ENCODE measurements at regions not wholly inside any gene's neighbourhood (a gene's known extent, or its start where the extent isn't known, plus 50 kb on each side); places are given as distances from the start of the nearest gene placed in this dataset.

- in situ Hi-C loops (cut with HindIII; ENCODE audit: low sequenced_read_pairs): no loop called here
- DNase-seq (ENCODE audit: low read depth, low spot score): no peak
- no peak for TF ChIP-seq CTCF (IDR thresholded peaks at IDR 0.05; ENCODE audit: low read depth, low read length)
- no peak overlapping the region for H3K4me3 ChIP-seq (ENCODE audit: low read depth, low read length)
These were observed 587.4 kb upstream of the KCNMB2 start for GRCh38 chr3:177948716-177949425.

- TF ChIP-seq CTCF (IDR thresholded peaks at IDR 0.05; ENCODE audit: low read depth, low read length): no peak
- DNase-seq (ENCODE audit: low read depth, low spot score): no peak
- in situ Hi-C loops (cut with HindIII; ENCODE audit: low sequenced_read_pairs): no loop called here
- no peak overlapping the region for H3K4me3 ChIP-seq (ENCODE audit: low read depth, low read length)
These were observed 577.0 kb upstream of the KCNMB2 start for GRCh38 chr3:177959188-177959587.

GRCh38 chr3:177960014-177960413 lies 576.2 kb upstream of the KCNMB2 start:
- TF ChIP-seq CTCF (IDR thresholded peaks at IDR 0.05; ENCODE audit: low read depth, low read length): no peak
- in situ Hi-C loops (cut with HindIII; ENCODE audit: low sequenced_read_pairs): no loop called here
- H3K4me3 ChIP-seq (ENCODE audit: low read depth, low read length): no peak overlapping the region
- peak; percentile 43 for DNase-seq (ENCODE audit: low read depth, low spot score)

- no peak for TF ChIP-seq CTCF (IDR thresholded peaks at IDR 0.05; ENCODE audit: low read depth, low read length)
- in situ Hi-C loops (cut with HindIII; ENCODE audit: low sequenced_read_pairs): no loop called here
- DNase-seq (ENCODE audit: low read depth, low spot score): no peak
- H3K4me3 ChIP-seq (ENCODE audit: low read depth, low read length): no peak overlapping the region
These were observed 575.5 kb upstream of the KCNMB2 start for GRCh38 chr3:177960722-177961121.

GRCh38 chr3:177961784-177962183 lies 574.5 kb upstream of the KCNMB2 start:
- no peak for TF ChIP-seq CTCF (IDR thresholded peaks at IDR 0.05; ENCODE audit: low read depth, low read length)
- H3K4me3 ChIP-seq (ENCODE audit: low read depth, low read length): no peak overlapping the region
- in situ Hi-C loops (cut with HindIII; ENCODE audit: low sequenced_read_pairs): no loop called here
- DNase-seq (ENCODE audit: low read depth, low spot score): no peak

- no peak for DNase-seq (ENCODE audit: low read depth, low spot score)
- no peak for TF ChIP-seq CTCF (IDR thresholded peaks at IDR 0.05; ENCODE audit: low read depth, low read length)
- in situ Hi-C loops (cut with HindIII; ENCODE audit: low sequenced_read_pairs): no loop called here
- no peak overlapping the region for H3K4me3 ChIP-seq (ENCODE audit: low read depth, low read length)
These were observed 569.7 kb upstream of the KCNMB2 start for GRCh38 chr3:177966493-177966892.

Data from astrocyte of the spinal cord (primary cell).